ENCODE measurements at regions not wholly inside any gene's neighbourhood (a gene's known extent, or its start where the extent isn't known, plus 50 kb on each side); places are given as distances from the start of the nearest gene placed in this dataset.
"Not testable (repeated sequence)": the region's sequence is repeated elsewhere in the genome, so short reads cannot be mapped to it uniquely, and the experiment has no call there.

GRCh38 chr1:64363111-64363510 lies 106.8 kb upstream of the CACHD1 start:
- no peak for DNase-seq

- DNase-seq: no peak
These were observed 106.3 kb upstream of the CACHD1 start for GRCh38 chr1:64363616-64364015.

- DNase-seq: no peak
These were observed 103.1 kb upstream of the CACHD1 start for GRCh38 chr1:64366821-64367220.

- DNase-seq: no peak
These were observed 101.6 kb upstream of the CACHD1 start for GRCh38 chr1:64368344-64368743.

- no peak for DNase-seq
These were observed 91.1 kb upstream of the CACHD1 start for GRCh38 chr1:64378826-64379225.

GRCh38 chr1:64387389-64388285 lies 82.3 kb upstream of the CACHD1 start:
- DNase-seq: no peak

GRCh38 chr1:64388336-64388735 lies 81.6 kb upstream of the CACHD1 start:
- no peak for DNase-seq

- no peak for DNase-seq
These were observed 77.8 kb upstream of the CACHD1 start for GRCh38 chr1:64392109-64392508.

GRCh38 chr1:64393790-64394189 lies 76.1 kb upstream of the CACHD1 start:
- DNase-seq: no peak

GRCh38 chr1:64396817-64397216 lies 73.1 kb upstream of the CACHD1 start:
- DNase-seq: peak in 1 of 2 experiments; percentile 2

GRCh38 chr1:64397541-64397940 lies 72.4 kb upstream of the CACHD1 start:
- no peak for DNase-seq

- DNase-seq: no peak
These were observed 71.0 kb upstream of the CACHD1 start for GRCh38 chr1:64398936-64399335.

GRCh38 chr1:64401285-64401684 lies 68.6 kb upstream of the CACHD1 start:
- no peak for DNase-seq

- DNase-seq: no peak
These were observed 66.6 kb upstream of the CACHD1 start for GRCh38 chr1:64403331-64403730.

- DNase-seq: no peak
These were observed 65.7 kb upstream of the CACHD1 start for GRCh38 chr1:64404202-64404601.

GRCh38 chr1:64405833-64406232 lies 64.1 kb upstream of the CACHD1 start:
- DNase-seq: no peak

- no peak for DNase-seq
These were observed 59.7 kb upstream of the CACHD1 start for GRCh38 chr1:64410217-64410616.

GRCh38 chr1:64414855-64415546 lies 54.9 kb upstream of the CACHD1 start:
- DNase-seq: not testable (repeated sequence)

- no peak for DNase-seq
These were observed 52.1 kb upstream of the CACHD1 start for GRCh38 chr1:64417803-64418202.

Data from Kasumi-1 (cell line).